Fibroblast of villous mesenchyme (primary cell): ENCODE measurements at regions not wholly inside any gene's neighbourhood (a gene's known extent, or its start where the extent isn't known, plus 50 kb on each side); places are given as distances from the start of the nearest gene placed in this dataset.

ENCODE experiments used
- DNase-seq: peaks from one replicate; pipeline ENCODE4 v3.0.0-alpha.2; 2010; ENCODE audit warnings: low read depth
- H3K4me3 ChIP-seq: 2 replicates; pipeline ENCODE4 v1.5.1; 2011; ENCODE audit warnings: low read depth, mild to moderate bottlenecking, low read length
- CTCF ChIP-seq: IDR thresholded peaks from 2 replicates; pipeline ENCODE4 v1.5.1; 2012; ENCODE audit warnings: low read depth, mild to moderate bottlenecking, low read length; ENCODE audit not compliant: insufficient read depth

- no peak overlapping the region for H3K4me3 ChIP-seq
- DNase-seq = no peak
- no peak for TF ChIP-seq CTCF
Observed at GRCh38 chr5:35336230-35336629, 105.9 kb upstream of the PRLR start.

- no peak for DNase-seq
- no peak overlapping the region for H3K4me3 ChIP-seq
- TF ChIP-seq CTCF = no peak
Observed at GRCh38 chr5:35335752-35336151, 105.5 kb upstream of the PRLR start.

- H3K4me3 ChIP-seq = no peak overlapping the region
- no peak for DNase-seq
- no peak for TF ChIP-seq CTCF
Observed at GRCh38 chr5:35333366-35333765, 103.1 kb upstream of the PRLR start.

- DNase-seq = peak; percentile 13
- no peak overlapping the region for H3K4me3 ChIP-seq
- TF ChIP-seq CTCF = no peak
Observed at GRCh38 chr5:35331956-35332950, 102.0 kb upstream of the PRLR start.

- DNase-seq = no peak
- no peak for TF ChIP-seq CTCF
Observed at GRCh38 chr5:35325836-35326235, 95.5 kb upstream of the PRLR start.

GRCh38 chr5:35324679-35325078 lies 94.4 kb upstream of the PRLR start:
- TF ChIP-seq CTCF = no peak
- H3K4me3 ChIP-seq = no peak overlapping the region
- DNase-seq = no peak

More at GRCh38 chr5:35325836-35326235, 95.5 kb upstream of the PRLR start:
- H3K4me3 ChIP-seq = no peak overlapping the region

- no peak for TF ChIP-seq CTCF
- no peak overlapping the region for H3K4me3 ChIP-seq
- DNase-seq = no peak
Observed at GRCh38 chr5:35324201-35324600, 93.9 kb upstream of the PRLR start.
